ENCODE measurements at regions not wholly inside any gene's neighbourhood (a gene's known extent, or its start where the extent isn't known, plus 50 kb on each side); places are given as distances from the start of the nearest gene placed in this dataset.

DNA sequence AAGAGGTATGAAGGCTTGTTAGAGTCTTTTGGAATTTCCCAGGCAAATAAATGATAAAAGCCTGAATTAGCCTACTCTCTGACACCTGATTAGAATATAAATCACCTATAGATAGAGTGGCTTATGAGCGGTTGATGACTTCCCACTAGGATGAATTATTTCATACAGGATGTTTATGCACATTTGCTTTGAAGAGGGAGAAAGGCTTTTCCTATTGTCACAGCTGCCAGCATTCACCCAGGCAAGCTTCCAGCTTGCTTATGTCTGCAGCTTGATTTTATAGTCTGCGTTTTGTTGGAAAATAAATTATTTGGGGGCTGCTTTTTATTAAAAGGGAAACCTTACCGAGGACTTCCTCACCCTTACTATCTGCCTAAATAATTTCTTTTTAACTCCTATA, 51.3 kb upstream of the EIF2S2 start:
- H3K36me3 ChIP-seq (ENCODE audit: control insufficient read depth, insufficient read depth, low read length) = no peaks in the 10 kb centered on the region
- no peaks in the 10 kb centered on the region for H3K4me1 ChIP-seq (ENCODE audit: control insufficient read depth, extremely low read depth, insufficient read depth, low read length)
- no peaks in the 10 kb centered on the region for H3K79me2 ChIP-seq (ENCODE audit: control insufficient read depth, insufficient read depth, low read length)
- DNase-seq (ENCODE audit: low read depth in 2 of 2) = no peak
- H3K9ac ChIP-seq (ENCODE audit: insufficient read depth, low read length) = no peak overlapping the region
- H2AFZ ChIP-seq (ENCODE audit: low read length) = no peak overlapping the region
- no peaks in the 10 kb centered on the region for H4K20me1 ChIP-seq (ENCODE audit: control insufficient read depth, extremely low read depth, insufficient read depth, low read length)
- TF ChIP-seq, protein P1, sequence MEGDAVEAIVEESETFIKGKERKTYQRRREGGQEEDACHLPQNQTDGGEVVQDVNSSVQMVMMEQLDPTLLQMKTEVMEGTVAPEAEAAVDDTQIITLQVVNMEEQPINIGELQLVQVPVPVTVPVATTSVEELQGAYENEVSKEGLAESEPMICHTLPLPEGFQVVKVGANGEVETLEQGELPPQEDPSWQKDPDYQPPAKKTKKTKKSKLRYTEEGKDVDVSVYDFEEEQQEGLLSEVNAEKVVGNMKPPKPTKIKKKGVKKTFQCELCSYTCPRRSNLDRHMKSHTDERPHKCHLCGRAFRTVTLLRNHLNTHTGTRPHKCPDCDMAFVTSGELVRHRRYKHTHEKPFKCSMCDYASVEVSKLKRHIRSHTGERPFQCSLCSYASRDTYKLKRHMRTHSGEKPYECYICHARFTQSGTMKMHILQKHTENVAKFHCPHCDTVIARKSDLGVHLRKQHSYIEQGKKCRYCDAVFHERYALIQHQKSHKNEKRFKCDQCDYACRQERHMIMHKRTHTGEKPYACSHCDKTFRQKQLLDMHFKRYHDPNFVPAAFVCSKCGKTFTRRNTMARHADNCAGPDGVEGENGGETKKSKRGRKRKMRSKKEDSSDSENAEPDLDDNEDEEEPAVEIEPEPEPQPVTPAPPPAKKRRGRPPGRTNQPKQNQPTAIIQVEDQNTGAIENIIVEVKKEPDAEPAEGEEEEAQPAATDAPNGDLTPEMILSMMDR (conservative IDR thresholded peaks at IDR 0.05 in 1 of 2, IDR thresholded peaks at IDR 0.05 in 1 of 2; ENCODE audit: low read depth in 1 of 2, low read length in 2 of 2) = no peak
- TF ChIP-seq EZH2 (IDR thresholded peaks at IDR 0.05; ENCODE audit: low read length, missing control alignments) = no peak
- H3K9me3 ChIP-seq (ENCODE audit: control insufficient read depth, insufficient read depth, low read depth, low read length) = no peaks in the 10 kb centered on the region
- peaks cover 2% of the 10 kb centered on the region for H3K27me3 ChIP-seq (ENCODE audit: control insufficient read depth, insufficient read depth, low read length)
- no peak overlapping the region for H3K4me3 ChIP-seq (replicated peaks in 1 of 4; ENCODE audit: control extremely low read depth in 1 of 4, insufficient read depth in 1 of 4, low read depth in 3 of 4, low read length in 4 of 4)
- H3K27ac ChIP-seq (ENCODE audit: insufficient read depth, low read length) = no peak overlapping the region
- no peak overlapping the region for H3K4me2 ChIP-seq (ENCODE audit: extremely low read depth, insufficient read depth, low read length)

DNA sequence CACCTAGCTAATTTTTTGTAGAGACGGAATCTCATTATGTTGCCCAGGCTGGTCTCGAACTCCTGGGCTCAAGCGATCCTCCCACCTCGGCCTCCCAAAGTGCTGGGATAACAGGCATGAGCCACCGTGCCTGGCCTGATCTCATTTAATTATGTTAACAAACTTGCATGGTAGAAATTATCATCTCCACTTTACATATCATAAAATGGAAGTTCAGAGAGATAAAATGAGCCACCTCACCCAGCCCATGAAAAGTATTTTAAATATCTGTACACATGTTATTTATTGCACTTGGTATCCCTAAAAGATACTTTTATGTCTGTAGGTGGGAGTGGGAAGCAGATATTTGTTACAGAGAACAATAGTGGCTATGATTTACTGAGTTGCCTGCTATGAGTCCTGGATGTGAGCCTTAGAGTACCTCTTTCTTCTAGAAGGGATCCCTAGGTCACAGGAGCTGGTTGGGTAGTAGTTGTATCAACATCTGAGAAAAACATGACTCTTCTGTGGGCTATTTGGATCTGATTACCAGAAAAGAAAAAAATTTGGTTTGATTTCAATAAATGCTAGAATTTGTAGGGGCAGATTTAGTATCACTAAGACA, 52.4 kb upstream of the EIF2S2 start:
- no peak for TF ChIP-seq EZH2 (IDR thresholded peaks at IDR 0.05; ENCODE audit: low read length, missing control alignments)
- TF ChIP-seq, protein P1 (conservative IDR thresholded peaks at IDR 0.05 in 1 of 2, IDR thresholded peaks at IDR 0.05 in 1 of 2; ENCODE audit: low read depth in 1 of 2, low read length in 2 of 2) = no peak

DNA sequence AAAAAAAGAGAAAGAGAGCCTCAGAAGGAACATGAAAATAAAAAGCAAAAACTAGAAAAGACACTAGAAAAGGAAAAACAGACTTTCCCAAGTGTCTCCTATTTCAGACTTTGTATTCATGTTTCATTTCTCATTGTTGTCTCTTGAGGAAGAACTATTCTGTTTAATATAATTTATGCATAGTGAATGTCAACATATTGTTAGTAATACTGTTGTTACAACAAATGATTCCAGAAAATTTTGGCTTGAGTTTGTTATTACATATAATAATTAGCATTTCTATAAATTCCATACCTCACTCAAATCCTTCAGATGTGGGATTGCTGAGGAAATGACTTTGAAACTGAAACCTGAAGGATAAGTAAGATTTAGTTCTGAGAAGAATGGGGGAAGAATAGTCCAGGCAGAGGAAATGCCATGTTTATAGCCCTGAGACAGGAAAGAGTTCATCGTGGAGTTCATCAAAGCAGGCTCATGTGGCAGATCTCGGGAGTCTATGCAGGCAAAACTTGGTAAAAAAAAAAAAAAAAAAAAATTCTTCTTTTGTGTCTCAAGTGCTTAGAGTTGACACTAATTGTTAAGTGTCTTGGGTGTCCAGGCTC, 53.1 kb upstream of the EIF2S2 start:
- no peak for DNase-seq (ENCODE audit: low read depth in 2 of 2)

More for the DNA sequence above, 52.4 kb upstream of the EIF2S2 start:
- no peaks in the 10 kb centered on the region for H3K9me3 ChIP-seq (ENCODE audit: control insufficient read depth, insufficient read depth, low read depth, low read length)
- no peak overlapping the region for H3K4me2 ChIP-seq (ENCODE audit: extremely low read depth, insufficient read depth, low read length)
- no peak overlapping the region for H3K27ac ChIP-seq (ENCODE audit: insufficient read depth, low read length)
- no peaks in the 10 kb centered on the region for H3K79me2 ChIP-seq (ENCODE audit: control insufficient read depth, insufficient read depth, low read length)
- no peaks in the 10 kb centered on the region for H4K20me1 ChIP-seq (ENCODE audit: control insufficient read depth, extremely low read depth, insufficient read depth, low read length)
- H3K36me3 ChIP-seq (ENCODE audit: control insufficient read depth, insufficient read depth, low read length) = no peaks in the 10 kb centered on the region
- H3K9ac ChIP-seq (ENCODE audit: insufficient read depth, low read length) = no peak overlapping the region
- no peak overlapping the region for H3K4me3 ChIP-seq (replicated peaks in 1 of 4; ENCODE audit: control extremely low read depth in 1 of 4, insufficient read depth in 1 of 4, low read depth in 3 of 4, low read length in 4 of 4)
- H2AFZ ChIP-seq (ENCODE audit: low read length) = no peak overlapping the region
- H3K27me3 ChIP-seq (ENCODE audit: control insufficient read depth, insufficient read depth, low read length) = peaks cover under 1% of the 10 kb centered on the region
- no peak for DNase-seq (ENCODE audit: low read depth in 2 of 2)
- H3K4me1 ChIP-seq (ENCODE audit: control insufficient read depth, extremely low read depth, insufficient read depth, low read length) = no peaks in the 10 kb centered on the region

More for the DNA sequence above, 53.1 kb upstream of the EIF2S2 start:
- H3K4me1 ChIP-seq (ENCODE audit: control insufficient read depth, extremely low read depth, insufficient read depth, low read length) = no peaks in the 10 kb centered on the region
- no peaks in the 10 kb centered on the region for H3K9me3 ChIP-seq (ENCODE audit: control insufficient read depth, insufficient read depth, low read depth, low read length)
- no peak overlapping the region for H3K27ac ChIP-seq (ENCODE audit: insufficient read depth, low read length)
- no peak overlapping the region for H3K4me2 ChIP-seq (ENCODE audit: extremely low read depth, insufficient read depth, low read length)
- TF ChIP-seq, protein P1 (conservative IDR thresholded peaks at IDR 0.05 in 1 of 2, IDR thresholded peaks at IDR 0.05 in 1 of 2; ENCODE audit: low read depth in 1 of 2, low read length in 2 of 2) = no peak
- TF ChIP-seq EZH2 (IDR thresholded peaks at IDR 0.05; ENCODE audit: low read length, missing control alignments) = no peak
- no peaks in the 10 kb centered on the region for H3K36me3 ChIP-seq (ENCODE audit: control insufficient read depth, insufficient read depth, low read length)
- no peak overlapping the region for H3K9ac ChIP-seq (ENCODE audit: insufficient read depth, low read length)
- no peak overlapping the region for H3K4me3 ChIP-seq (replicated peaks in 1 of 4; ENCODE audit: control extremely low read depth in 1 of 4, insufficient read depth in 1 of 4, low read depth in 3 of 4, low read length in 4 of 4)
- H3K27me3 ChIP-seq (ENCODE audit: control insufficient read depth, insufficient read depth, low read length) = no peaks in the 10 kb centered on the region
- no peaks in the 10 kb centered on the region for H4K20me1 ChIP-seq (ENCODE audit: control insufficient read depth, extremely low read depth, insufficient read depth, low read length)
- H2AFZ ChIP-seq (ENCODE audit: low read length) = no peak overlapping the region
- no peaks in the 10 kb centered on the region for H3K79me2 ChIP-seq (ENCODE audit: control insufficient read depth, insufficient read depth, low read length)

All from fibroblast of lung (primary cell).